HG02623 (cell line): ENCODE measurements at regions not wholly inside any gene's neighbourhood (a gene's known extent, or its start where the extent isn't known, plus 50 kb on each side); places are given as distances from the start of the nearest gene placed in this dataset.

ENCODE experiments used
- ATAC-seq: cut with Tn5 transposase; IDR thresholded peaks from one replicate; pipeline ENCODE4 v1.9.1; 2021; ENCODE audit warnings: moderate library complexity; ENCODE audit not compliant: unreplicated experiment

DNA sequence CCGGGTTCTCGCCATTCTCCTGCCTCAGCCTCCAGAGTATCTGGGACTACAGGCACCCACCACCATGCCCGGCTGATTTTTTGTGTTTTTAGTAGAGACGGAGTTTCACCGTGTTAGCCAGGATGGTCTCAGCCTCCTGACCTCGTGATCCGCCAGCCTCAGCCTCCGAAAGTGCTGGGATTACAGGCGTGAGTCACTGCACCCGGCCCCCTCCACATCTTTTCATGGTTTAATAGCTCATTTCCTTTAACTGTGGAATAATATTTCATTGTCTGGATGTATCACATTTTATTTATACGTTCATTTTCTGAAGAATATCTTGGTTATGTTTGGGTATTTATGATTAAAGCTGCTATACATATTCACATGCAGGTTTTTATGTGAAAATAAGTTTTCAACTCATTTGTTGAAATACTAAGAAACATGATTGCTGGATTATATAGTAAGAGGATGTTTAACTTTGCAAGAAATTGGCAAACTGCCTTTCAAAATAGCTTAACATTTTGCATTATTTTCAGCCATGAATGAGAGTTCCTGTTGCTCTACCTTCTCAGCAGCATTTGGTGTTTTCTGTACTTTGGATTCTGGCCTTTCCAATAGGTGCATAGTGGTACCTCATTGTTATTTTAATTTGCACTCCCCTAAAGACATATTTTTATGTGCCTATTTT is 591.9 kb downstream of the TECRL start:
- no peak for ATAC-seq

DNA sequence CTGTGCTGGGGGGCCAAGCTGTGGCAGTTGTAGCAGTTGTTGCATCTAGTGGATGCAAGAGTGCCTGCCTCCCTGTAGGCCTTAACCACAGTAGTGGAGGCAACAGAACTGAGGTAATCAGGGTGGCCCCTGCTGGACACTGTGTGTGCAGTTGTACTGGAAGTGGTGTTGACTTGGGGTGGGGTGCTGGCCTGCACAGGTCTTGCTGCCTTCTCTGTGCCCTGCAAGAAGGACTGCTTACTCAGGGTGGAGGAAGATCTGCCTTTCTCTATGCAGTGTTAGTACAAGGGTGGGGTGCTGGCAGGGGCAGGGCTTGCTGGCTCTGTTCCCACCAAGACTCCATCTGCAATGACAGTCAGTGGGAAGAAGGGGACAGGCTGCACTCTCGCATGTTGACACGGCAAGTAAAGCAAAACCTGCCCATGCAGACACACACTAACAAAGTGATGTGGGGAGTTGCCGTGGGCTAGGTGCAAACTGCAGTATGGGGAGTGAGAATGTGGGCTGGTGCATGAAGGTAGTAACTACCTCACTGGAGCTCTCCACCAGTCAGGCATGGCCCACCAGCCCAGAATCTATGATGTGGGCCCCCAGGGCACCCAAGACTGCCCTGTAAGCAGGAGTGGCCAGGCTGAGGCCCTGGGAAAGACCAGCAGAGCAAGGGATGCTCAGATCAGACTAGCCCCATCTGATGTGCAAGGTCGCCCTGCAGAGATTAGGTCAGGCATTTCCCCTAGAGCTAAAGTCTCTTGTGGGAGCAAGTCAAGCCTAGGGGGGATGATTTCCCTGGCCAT is 594.9 kb downstream of the TECRL start:
- no peak for ATAC-seq

DNA sequence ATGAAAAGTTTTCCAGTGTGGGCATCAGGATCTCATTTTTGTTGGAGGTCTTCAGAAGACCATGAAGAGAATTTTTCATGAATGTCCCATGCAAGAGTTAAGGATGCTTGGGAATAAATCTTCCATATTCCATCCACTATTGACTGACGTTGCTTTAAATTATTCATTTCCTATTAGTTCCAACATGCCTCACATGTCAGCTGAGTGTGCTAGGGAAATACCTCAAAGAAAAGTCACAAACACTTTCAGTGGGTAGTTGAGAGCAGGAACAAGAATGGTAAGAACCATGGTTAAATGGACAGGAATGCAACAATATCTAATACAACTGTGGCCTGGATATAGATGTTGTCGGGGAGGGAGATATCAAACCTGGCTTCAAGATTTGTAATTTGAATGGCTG is 610.1 kb downstream of the TECRL start:
- no peak for ATAC-seq

DNA sequence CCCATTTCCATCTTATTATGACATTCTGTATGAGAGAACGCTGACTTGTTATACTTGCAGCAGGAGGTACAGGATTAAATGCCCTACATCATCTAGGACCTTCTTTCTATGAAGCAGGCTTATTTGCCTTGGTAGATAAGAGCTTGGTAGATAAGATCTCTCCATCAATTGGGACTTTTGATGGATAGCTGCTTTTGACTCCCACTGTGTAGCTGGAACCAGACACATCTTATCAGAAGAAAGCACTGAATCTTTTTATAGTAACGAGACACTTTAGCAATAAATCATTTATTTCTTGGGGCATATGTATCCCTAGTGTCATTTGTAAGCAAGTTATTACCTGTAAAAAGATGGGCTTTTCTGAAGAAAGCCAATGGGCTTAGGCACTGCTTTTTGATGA is 613.9 kb downstream of the TECRL start:
- no peak for ATAC-seq

DNA sequence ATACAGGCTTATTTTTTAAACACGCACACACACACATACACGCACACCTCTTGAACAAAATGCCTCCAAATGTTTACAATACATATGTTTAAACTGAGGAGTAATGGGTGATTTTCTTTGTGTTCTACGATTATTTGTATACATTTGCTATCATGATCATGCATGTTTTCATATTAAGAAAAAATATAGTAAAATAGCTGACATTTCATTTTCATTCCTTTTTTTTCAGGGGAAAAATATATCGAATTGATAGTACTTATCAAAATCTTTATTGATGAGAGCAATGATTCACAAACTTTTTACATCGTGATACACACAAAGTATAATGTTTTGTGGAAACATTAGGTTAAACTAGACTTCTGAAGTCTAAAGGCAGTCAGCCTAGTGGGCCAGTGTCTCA is 618.9 kb downstream of the TECRL start:
- no peak for ATAC-seq

DNA sequence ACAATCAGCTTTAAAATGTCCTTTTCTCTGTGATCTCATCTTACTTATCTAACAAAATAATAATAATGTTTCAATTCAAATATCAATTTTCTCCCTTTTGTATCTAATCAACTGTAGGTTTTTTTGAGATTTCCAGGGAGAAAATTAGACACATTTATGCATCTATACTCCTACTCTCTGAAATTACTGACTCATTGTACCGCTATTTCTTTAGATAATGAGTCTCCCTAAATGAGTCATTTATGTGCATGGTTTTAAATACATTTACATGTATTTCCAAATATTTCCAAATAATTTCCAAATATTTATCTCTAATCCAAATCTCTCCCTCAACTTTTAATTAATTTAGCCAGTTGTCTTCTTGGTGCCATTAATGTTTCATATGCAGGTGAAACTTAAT is 621.0 kb downstream of the TECRL start:
- ATAC-seq: no peak

DNA sequence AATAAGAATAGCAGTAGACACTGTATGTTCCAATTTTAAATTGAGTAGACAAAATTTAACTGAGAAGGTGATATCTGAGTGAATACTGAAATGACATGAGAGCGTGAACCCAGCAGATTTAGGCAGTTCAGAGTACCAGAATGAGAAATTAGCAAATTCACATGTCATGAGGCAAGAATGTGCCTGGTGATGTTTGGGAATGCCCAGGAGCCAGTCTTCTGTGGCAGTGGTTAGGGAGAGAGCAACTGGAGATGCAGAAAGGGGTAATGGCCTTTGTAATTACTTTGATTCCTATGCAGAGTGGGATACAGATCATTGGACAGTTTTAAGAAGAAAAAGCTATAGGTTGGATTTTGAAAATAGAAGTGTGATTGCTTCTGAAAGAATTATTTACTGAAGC is 621.9 kb downstream of the TECRL start:
- no peak for ATAC-seq

DNA sequence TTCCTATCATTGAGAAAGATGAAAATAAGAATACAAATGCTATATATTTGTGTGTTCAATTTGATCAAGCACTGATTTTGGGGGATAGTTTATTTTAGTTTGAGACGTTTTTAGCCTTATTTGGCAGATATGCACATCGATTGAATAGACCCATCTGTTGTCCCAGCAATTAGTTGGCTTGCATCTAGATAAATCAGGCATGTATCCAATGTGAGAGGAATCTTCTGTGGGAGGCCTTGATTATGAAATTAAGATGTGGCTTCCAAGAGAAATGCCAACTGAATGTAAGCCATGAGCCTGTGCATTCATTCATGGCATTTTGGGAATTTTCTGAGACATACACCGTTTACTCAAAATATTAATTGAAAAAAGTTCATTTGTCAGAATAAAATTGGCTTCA is 623.1 kb downstream of the TECRL start:
- ATAC-seq: no peak

DNA sequence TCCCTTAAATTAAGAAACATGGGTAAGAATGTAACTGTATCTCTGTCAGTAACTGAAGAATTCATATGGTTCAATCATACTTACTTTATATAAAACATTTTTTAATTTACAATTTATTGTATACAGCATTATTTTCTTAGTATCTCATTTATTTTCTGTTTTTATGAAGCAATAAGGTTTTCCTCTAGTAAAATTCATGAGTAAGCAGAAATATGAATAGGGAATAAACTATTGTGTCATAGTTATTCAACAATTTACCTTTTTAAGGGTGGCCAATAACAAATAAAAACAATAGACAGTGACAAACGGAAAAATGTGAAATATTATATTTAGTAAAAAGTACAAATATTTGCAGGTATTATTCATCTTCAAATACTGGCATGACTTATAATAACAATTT is 624.4 kb downstream of the TECRL start:
- ATAC-seq: no peak

DNA sequence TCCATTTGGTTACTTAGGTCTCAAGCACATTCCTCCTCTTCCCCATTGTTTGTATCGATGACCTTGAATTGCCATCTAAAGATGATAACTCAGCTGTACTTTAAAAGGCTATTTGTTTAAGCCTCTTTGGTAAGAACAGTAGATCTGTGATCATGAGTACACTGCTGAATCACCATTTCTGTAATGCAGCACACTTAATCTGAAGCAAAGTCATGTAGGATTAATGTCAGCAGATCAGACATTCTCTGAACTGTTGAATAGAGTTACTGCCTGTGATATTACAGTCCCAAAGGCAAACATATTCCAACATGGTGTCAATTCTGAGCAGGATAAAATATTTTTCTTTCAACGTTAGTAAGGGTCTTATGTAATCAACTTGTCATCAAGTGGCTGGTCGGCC is 631.6 kb downstream of the TECRL start:
- ATAC-seq: no peak

DNA sequence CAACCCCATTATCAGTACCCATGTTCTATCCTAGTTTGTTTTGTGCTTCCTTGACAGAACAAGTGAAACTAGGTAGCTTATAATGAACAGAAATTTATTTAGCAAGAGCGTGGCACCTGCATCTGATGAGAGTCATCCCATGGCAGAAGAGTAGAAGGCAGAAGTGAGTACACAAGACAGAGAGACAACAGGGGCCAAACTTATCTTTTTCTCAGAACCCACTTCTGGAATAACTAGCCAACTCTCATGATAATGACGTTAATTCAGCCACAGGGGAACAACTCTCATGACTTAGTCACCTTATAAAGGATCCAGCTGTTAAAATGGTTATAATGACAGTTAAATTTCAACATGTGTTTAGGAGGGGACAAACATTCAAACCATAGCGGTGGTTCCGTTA is 644.9 kb downstream of the TECRL start:
- no peak for ATAC-seq

DNA sequence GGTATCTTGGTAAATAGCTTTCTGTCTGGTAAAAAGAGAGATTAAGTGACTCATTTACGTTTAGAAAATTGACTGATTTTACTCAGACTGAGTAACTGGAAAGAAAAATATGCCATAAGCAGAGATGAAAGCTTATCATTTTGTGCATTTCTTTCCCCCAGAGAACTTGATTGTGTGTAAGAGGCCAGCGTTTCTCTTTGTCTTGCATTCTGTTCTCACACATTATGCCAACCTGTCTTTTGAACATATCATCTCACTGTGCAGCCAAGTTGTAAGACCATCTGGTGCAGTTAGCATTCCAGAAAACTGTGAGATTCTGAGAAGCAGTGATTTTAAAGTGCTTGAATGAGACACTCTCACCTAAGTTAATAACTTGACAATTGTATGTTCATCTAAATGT is 651.3 kb downstream of the TECRL start:
- ATAC-seq: no peak

DNA sequence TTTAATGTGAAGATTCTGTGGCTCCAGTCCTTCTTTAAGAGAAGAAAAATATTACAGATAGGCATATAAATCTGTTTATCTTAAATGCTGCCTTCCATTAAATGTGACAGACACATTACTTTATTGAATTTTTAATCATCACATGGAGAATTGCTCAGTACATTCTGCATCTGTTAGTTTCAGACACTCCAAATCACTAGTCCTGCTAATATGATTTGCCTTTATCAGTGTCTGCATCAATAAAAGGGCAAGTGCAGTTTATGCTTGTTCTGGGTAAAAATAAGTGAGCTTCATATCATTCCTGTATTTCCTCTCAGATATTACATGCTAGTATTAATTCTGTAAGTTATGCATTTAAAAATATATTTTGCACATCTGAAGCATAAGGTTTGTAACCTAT is 666.4 kb downstream of the TECRL start:
- ATAC-seq: no peak

DNA sequence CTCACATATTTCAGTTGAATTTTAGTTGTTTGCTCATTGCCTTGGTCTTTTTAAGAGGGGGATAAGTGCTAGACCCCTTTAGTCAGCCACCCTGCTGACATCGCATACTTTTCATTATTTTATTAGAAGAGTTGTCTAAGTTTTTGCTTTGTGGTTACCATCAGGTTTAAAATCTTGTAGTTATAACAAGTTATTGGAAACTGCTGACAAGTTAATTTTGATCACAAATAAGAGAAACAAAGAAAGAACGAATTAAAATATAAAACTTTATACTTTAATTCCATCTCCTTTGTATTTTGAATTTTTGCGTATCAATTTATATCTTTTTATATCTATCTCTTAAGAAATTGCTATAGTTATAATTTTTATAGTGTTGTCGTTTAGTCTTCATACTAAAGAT is 679.7 kb downstream of the TECRL start:
- ATAC-seq: no peak

DNA sequence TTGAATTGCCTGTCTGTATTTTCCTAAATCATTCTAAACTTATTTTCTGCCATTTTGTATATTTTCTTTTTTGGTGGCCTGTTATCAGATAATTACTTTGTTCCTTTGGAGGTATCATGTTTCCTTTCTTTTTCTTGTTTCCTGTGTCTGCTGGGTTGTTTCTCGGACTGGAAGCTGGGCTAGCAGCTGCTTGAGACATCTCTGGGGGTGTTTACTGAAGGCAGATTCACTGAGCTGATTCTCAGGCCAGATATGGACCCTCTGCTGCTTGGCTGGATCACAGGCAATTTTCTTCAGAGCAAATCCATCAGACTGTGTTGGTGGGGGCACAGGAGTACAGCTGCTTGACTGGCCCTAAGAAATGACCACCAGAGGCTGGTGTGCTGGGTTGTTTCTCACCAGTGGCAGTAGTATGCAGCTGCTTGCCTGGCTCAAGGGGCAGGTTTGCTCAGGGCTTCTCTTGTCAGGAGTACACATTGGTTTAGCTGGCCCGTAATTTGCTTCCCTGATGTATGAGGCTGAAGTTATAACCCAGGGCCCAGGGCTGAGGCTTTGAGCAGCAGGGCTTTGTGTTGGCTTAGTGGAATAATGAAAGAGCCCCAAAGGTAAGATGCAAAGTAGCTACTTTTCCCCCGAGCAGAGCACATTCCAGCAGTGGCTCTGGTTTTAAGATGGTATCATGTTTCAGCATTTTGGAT is 680.6 kb downstream of the TECRL start:
- ATAC-seq: no peak

DNA sequence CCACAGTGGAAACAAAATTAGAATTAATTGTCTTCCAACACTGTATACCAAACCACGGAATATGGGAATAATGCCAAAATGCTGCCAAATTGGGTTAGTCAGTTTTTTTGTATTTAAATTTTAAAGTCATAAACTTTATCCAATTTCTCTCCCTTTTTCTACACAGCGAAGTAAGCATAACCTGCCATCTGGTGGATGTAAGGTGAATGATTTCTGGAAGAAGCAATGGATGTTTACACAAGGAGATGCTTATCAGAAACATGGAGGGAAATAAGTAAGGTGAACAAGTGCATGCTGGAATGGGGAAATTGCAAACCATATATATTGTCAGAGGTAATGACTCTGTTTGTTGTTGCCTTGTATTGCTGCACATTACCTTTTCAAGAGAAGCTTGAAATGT is 691.9 kb downstream of the TECRL start:
- ATAC-seq: no peak

DNA sequence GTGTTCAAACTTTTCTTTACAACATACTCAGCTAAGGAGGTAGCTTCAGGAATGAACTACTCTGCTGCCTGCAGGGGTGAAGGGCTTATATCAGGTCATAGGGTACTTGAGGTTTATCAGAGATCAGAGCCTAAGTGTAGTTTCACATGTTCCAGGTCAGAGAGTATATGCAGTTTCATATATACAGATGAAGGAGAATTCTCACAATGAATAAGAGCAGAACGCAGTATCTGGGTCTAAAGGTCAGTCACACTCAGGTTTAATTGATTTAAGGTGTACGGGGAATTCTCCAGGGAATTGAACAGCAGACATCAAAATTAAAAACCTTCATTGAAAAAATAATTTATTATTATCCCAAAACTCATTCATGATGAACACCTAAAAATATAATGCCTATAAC is 700.6 kb downstream of the TECRL start:
- ATAC-seq: no peak

DNA sequence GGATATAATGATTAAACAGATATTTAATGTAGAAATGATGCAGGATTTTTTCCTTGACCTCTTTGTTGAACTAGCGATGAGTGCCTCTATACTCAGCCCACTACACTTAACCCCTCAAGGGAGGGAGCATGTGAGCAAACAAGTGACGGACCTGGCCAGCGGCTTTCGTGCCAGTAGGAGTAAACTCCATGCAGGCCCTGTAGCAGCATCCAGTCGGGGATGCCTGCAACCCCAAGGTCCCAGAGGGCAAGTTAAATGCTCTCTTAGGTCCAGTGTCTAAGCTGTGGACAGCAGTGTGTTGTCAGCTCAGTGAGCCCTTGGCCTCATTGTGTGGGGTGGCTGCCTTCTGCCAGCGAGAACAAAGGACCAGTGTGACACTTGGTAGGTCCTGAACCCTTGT is 708.7 kb downstream of the TECRL start:
- ATAC-seq: no peak

DNA sequence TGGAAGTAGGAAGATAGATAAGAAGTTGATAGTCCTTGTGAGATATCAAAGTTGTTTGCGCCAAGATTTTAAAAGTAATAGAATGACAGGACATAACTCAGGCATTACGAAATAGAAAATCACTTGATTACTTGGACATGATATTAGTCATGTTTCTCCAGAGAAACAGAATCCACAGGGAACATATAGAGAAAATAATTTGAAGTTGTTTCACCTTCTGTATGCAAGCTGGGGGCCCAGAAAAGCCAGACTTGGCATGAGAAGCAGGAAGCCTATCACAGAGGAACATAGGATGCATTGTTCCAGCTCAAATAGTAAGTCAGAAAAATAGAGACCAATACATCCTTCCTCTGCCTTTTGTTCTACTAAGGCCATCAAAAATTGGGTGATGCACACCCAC is 715.9 kb downstream of the TECRL start:
- ATAC-seq: no peak

DNA sequence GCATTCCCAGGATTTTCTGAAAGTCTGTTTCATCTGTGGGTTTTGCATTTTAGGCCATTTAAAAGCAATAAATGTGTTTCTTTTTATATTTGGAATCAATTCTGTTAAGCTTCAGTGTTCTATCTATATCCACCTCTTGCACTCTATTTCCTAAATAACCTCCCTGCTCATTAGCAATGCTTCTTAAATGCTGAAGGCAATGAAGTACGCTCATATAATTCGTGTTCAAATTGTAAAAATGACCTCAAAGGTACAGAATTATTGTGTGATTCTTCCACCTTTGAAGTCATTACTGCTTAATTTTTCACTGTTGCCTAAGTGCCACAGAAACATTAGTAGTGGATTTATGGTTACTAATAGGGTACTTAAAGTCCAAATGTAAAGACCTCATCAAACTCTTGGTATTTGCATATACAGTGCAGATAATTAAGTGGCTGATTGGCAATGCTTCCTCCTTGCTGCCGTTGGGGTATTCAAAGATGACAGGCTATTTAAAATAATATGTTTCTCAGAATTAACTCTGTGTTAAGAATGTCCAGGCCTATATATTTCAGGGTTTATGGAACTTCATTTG is 730.8 kb downstream of the TECRL start:
- no peak for ATAC-seq

DNA sequence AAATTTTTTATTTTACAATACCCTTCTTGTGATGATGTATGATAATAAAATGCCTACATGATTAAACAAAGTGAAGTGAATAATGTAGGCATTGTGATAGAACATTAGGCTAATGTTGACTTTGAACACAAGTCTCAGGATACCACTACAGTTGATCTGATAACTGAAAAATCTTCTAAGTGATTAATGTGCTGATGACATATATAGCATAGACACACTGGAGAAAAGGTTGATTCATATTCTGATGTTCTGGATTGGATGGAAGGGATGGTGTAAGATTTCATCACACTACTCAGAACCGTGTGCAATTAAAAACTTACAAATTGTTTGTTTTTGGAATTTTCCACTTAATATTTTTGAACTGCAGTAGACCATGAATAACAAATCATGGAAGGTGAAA is 738.5 kb downstream of the TECRL start:
- no peak for ATAC-seq

DNA sequence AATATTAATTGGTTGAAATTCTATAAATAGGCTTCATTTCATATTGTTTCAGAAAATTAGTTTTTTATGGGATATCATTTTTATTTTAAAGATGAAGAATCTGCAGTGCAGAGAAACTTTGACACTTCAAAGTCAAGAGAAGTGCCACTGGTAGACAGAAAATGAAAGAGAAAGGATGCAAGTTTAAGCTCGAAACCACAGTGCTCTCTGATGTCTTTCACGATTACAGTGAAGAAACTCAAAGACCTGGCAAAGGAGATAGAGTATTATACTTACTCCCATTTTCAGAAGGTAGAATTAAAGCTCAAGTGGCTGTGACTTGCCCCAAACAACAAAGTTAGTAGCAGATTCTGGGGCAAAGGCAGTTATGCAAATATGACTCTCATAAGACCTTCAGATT is 745.4 kb downstream of the TECRL start:
- no peak for ATAC-seq
